Activated CD4-positive, alpha-beta T cell treated with anti-CD3 and anti-CD28 coated beads, Interleukin-2, amount 10 ng/mL, durations not matched to agents 24 days and 14 days (primary cell): ENCODE measurements at regions not wholly inside any gene's neighbourhood (a gene's known extent, or its start where the extent isn't known, plus 50 kb on each side); places are given as distances from the start of the nearest gene placed in this dataset.

Experiments
- DNase-seq: peaks from one replicate; pipeline ENCODE4 v3.0.0; 2022
- H3K27ac Mint-ChIP-seq: one replicate; pipeline ENCODE4 v1.8.0; 2022; ENCODE audit warnings: mild to moderate bottlenecking, mixed read lengths
- H3K27me3 Mint-ChIP-seq: one replicate; pipeline ENCODE4 v1.8.0; 2022; ENCODE audit warnings: mixed read lengths
- H3K36me3 Mint-ChIP-seq: one replicate; pipeline ENCODE4 v1.8.0; 2022; ENCODE audit warnings: low read depth, mild to moderate bottlenecking, mixed read lengths
- H3K4me1 Mint-ChIP-seq: one replicate; pipeline ENCODE4 v1.8.0; 2021; ENCODE audit warnings: mixed read lengths
- H3K4me3 Mint-ChIP-seq: one replicate; pipeline ENCODE4 v1.8.0; 2022; ENCODE audit warnings: mild to moderate bottlenecking, moderate library complexity, mixed read lengths
- H3K9me3 Mint-ChIP-seq: one replicate; pipeline ENCODE4 v1.8.0; 2021; ENCODE audit warnings: mixed read lengths
- intact Hi-C: fragments of 100-400 bp; cut with micrococcal nuclease; formaldehyde crosslinking; loops from one replicate; pipeline ENCODE4 v1.15.1; 2023

DNA sequence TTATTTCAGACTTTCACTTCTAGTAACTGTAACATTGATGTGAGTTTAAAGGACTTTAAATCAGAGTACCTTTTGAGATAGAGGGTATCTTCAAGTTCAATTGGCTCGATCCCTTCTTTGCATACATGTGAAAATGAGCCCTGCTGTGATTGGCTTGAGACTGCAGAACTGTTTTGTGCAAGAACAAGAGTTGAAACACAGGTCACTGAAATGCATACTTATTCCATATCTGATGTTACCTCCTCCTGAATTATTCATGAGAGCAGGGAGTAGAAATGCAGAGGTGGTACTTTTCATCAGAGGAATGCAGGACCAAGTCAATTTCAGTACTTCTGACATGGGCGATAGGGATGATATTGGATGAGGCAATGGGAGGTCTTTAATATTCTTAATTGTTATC, 459.5 kb downstream of the TLR4 start:
- intact Hi-C loops, result no loop called here
- Mint-ChIP-seq H3K36me3 (no peaks in the 10 kb centered on the region), H3K27ac (no peak overlapping the region), H3K4me3 (no peak overlapping the region), H3K9me3 (no peaks in the 10 kb centered on the region), H3K27me3 (no peaks in the 10 kb centered on the region), H3K4me1 (no peaks in the 10 kb centered on the region)
- DNase-seq, result no peak

DNA sequence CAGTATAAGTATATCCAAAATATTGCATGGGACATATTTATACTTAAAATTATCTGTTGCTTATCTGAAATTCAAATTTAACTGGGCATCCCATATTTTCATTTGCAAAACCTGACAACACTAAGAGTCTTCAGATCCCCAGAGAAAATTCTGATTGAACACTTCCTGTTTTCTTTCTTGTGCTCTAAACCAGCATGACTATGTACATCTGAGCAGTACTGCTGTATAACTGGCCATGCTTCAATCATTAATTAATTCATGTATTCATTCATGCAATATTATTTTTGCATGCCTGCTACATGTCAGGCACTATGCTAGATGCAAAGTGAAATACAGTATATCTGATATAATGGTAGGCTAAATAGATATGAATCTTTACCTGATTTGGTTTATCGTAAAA, 461.2 kb downstream of the TLR4 start:
- Mint-ChIP-seq H3K27ac (no peak overlapping the region), H3K36me3 (no peaks in the 10 kb centered on the region), H3K4me1 (no peaks in the 10 kb centered on the region), H3K9me3 (no peaks in the 10 kb centered on the region), H3K27me3 (no peaks in the 10 kb centered on the region), H3K4me3 (no peak overlapping the region)
- intact Hi-C loops, result no loop called here
- no peak for DNase-seq

DNA sequence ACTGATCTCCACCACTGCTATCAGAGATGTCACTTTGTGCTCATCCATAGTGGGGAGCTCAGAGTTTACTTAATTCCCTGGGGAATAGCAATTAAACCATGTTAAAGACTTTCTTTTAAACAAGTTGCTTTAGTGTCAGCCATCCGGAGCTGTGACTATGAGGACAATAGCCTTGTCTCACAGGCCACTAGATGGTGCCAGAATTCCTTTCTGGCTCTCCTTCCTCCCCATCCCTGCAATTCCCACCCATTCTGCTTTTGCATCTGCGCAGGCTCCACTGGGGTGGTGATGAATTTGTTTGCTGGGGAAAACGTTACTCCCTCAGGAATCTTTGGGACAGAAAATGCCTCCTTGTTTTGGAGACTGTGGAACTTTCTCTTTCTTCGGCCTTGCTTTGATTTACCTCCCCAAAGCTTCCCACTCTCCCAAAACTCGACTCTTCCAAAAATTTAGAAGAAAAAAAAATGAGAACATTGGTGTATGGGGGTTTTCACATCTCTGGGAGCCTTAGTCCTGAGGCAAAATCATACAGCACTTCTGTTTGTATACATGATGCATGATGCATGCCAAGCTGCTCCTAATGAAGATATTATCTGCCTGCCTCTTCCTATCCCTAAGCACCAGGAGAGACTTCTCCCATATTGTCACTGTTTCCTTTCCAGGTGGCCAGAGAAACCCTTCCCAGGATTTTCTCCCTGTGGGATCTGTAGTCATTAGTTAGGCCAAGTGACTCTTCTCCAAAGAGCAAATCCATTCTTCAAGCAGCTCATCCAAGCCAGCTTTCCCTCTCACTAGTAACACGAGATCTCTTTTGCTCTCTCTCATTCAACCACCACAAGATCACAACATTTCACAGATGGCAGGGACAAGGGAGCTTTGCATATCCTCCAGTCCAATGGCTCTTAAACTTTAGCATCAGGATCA, 466.1 kb downstream of the TLR4 start:
- no peaks in the 10 kb centered on the region for H3K4me1 Mint-ChIP-seq

DNA sequence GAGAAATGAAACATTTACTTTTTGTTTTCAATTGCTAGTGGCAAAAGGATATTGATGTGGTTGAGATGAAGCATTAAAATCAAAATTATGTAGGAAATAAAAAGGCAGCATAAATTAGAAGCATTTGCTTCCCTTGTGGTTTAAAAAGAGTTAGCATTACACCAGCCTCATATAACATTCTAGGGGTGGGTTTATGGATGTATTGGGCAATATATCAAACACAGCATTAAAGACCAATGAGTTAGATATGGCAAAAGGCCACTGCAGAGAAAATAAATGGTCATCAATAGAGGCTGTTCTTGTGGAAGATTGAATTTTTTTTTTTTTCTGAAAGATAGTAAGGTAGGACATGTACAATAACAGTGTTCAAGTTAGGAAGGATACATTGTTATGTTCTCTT, 473.0 kb downstream of the TLR4 start:
- intact Hi-C loops, result no loop called here
- DNase-seq, result no peak
- Mint-ChIP-seq H3K27me3 (no peaks in the 10 kb centered on the region), H3K36me3 (no peaks in the 10 kb centered on the region), H3K9me3 (no peaks in the 10 kb centered on the region), H3K4me1 (no peaks in the 10 kb centered on the region), H3K27ac (no peak overlapping the region), H3K4me3 (no peak overlapping the region)

More for the DNA sequence above, 466.1 kb downstream of the TLR4 start:
- Mint-ChIP-seq H3K9me3 (no peaks in the 10 kb centered on the region), H3K36me3 (no peaks in the 10 kb centered on the region), H3K27me3 (no peaks in the 10 kb centered on the region), H3K27ac (no peak overlapping the region), H3K4me3 (no peak overlapping the region)
- DNase-seq, result no peak
- intact Hi-C loops, result no loop called here

DNA sequence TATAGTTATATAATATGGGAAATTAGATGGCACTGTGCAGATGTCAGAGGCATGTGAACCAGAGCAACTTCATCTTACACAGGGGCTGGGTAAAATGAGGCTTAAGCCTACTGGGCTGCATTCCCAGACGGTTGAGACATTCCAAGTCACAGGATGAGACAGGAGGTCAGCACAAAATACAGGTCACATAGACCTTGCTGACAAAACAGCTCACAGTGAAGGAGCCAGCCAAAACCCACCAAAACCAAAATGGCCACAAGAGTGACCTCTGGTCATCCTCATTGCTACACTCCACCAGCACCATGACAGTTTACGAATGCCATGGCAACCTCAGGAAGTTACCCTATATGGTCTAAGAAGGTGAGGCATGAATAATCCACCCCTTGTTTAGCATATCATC, 479.4 kb downstream of the TLR4 start:
- intact Hi-C loops, result no loop called here
- no peak overlapping the region for H3K4me3 Mint-ChIP-seq
- H3K27ac Mint-ChIP-seq, result no peak overlapping the region
- no peaks in the 10 kb centered on the region for H3K9me3 Mint-ChIP-seq
- no peaks in the 10 kb centered on the region for H3K4me1 Mint-ChIP-seq
- H3K27me3 Mint-ChIP-seq, result no peaks in the 10 kb centered on the region
- no peaks in the 10 kb centered on the region for H3K36me3 Mint-ChIP-seq
- no peak for DNase-seq

DNA sequence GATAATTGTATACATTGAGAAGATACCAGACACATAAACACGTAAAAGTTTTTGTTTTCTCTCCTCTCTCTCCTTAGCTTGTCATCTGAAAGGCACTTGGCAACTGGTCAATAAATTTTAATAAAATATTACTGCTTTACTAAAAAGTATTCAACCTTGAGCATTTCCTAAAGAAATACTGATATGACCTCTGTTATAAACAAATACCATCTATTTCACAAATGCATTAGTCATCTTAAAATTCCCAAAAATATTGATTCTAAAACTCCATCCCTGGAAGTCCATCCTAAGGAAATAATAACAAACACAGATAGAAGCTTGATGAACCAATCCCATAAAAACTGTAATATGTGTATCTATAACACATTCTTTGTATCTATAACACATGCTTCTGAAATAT, 483.2 kb downstream of the TLR4 start:
- Mint-ChIP-seq H3K4me3 (no peak overlapping the region), H3K36me3 (no peaks in the 10 kb centered on the region), H3K4me1 (no peaks in the 10 kb centered on the region), H3K27ac (no peak overlapping the region), H3K9me3 (peaks cover 5% of the 10 kb centered on the region), H3K27me3 (no peaks in the 10 kb centered on the region)
- intact Hi-C loops, result no loop called here
- DNase-seq, result no peak

DNA sequence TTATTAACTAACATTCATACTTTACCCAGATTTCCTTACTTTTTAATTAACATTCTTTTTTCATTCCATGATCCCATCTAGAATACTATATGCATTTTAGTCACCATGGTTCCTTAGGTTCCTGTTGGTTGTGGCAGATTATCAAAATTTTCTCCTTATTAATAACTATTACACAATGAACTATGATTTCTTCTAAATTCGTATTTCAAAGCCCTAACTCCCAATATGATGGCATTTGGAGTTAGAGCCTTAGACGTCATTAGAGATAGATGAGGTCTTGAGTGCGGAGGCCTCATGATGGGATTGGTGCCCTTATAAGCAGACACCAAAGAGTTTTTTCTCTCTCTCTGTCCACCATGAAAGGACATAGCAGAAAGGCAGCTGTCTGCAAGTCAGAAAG, 485.4 kb downstream of the TLR4 start:
- no peaks in the 10 kb centered on the region for H3K36me3 Mint-ChIP-seq
- no peak overlapping the region for H3K4me3 Mint-ChIP-seq
- no peaks in the 10 kb centered on the region for H3K4me1 Mint-ChIP-seq
- no peak for DNase-seq
- H3K9me3 Mint-ChIP-seq, result peaks cover 8% of the 10 kb centered on the region
- intact Hi-C loops, result no loop called here
- H3K27ac Mint-ChIP-seq, result no peak overlapping the region
- no peaks in the 10 kb centered on the region for H3K27me3 Mint-ChIP-seq

DNA sequence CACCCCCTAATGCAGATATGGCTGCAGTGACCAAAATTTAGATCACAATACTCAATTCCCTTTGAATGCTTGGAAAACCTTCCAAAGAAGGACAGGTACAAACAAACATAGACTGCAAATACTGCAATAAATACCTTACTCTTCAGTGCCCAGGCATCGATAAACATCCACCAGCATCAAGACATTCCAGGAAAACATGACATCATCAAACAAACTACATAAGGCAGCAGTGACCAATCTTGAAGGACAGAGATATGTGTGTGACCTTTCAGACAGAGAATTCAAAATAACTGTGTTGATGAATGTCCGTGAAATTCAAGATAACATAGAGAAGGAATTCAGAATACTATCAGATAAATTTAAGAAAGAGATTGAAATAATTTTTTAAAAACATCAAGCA, 488.6 kb downstream of the TLR4 start:
- H3K27ac Mint-ChIP-seq, result no peak overlapping the region
- DNase-seq, result no peak
- intact Hi-C loops, result no loop called here
- no peaks in the 10 kb centered on the region for H3K27me3 Mint-ChIP-seq
- H3K36me3 Mint-ChIP-seq, result no peaks in the 10 kb centered on the region
- no peak overlapping the region for H3K4me3 Mint-ChIP-seq
- no peaks in the 10 kb centered on the region for H3K4me1 Mint-ChIP-seq
- H3K9me3 Mint-ChIP-seq, result peaks cover 8% of the 10 kb centered on the region

DNA sequence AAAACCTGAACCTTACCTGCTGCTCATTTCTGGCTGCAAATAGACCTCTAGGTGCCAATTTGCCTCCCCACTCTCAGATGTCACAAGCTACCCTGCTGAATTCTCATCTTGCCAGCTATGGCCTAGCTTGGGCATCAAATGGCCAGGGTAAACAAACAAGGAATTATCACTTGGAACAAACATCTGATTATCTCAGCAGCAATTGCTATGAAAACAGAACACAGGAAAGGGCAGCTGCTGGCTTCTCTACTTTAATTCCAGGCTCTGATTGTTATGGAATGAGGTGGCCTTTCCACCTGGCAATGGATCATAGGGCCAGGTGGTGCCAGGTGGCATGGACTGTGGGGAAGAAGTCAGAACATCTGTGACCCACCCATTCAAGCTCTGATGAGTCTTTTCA, 505.1 kb downstream of the TLR4 start:
- DNase-seq, result no peak
- no peak overlapping the region for H3K27ac Mint-ChIP-seq
- H3K36me3 Mint-ChIP-seq, result no peaks in the 10 kb centered on the region
- H3K9me3 Mint-ChIP-seq, result no peaks in the 10 kb centered on the region
- H3K27me3 Mint-ChIP-seq, result no peaks in the 10 kb centered on the region
- intact Hi-C loops, result no loop called here
- no peaks in the 10 kb centered on the region for H3K4me1 Mint-ChIP-seq
- no peak overlapping the region for H3K4me3 Mint-ChIP-seq

DNA sequence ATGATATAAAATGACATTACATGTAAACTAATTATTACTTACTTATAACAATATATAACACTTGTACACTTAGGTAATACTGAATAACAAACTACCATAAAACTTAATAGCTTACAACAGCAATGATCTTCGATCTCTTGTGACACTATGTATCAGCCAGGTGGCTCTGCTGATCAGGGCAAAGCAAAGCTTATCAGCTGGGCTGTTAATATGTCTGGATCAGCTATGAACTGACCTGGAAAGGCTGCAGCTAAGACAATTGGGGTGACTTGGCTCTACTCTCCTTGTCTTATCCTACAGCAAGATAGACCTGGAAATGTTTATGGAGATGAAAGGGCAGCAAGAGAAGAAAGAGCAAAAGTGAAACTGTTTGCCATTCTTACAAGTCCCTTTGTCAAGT, 511.3 kb downstream of the TLR4 start:
- Mint-ChIP-seq H3K9me3 (no peaks in the 10 kb centered on the region), H3K4me1 (no peaks in the 10 kb centered on the region), H3K27me3 (no peaks in the 10 kb centered on the region), H3K4me3 (no peak overlapping the region), H3K36me3 (no peaks in the 10 kb centered on the region), H3K27ac (no peak overlapping the region)
- intact Hi-C loops, result no loop called here
- no peak for DNase-seq

DNA sequence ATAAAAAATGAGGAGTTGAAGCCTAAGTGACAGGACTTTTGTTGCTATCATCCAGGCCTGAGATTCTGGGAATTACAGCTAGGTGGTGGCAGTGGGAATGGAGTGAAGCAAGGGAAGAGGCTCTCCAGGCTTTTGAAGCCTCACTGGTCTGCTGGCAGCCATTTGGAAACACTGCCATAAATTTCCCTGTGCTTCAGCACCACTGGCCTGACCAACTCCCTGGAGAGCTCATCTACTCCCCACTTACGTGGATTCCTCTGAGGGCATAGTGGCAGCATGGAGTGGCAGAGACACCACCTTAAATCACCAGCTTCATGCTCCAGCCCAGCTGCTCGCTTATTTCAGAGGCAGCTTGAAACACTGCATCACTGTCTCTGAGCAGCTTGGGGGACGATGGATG, 518.2 kb downstream of the TLR4 start:
- H3K4me1 Mint-ChIP-seq, result no peaks in the 10 kb centered on the region
- intact Hi-C loops, result no loop called here
- no peaks in the 10 kb centered on the region for H3K36me3 Mint-ChIP-seq
- H3K27me3 Mint-ChIP-seq, result no peaks in the 10 kb centered on the region
- H3K4me3 Mint-ChIP-seq, result no peak overlapping the region
- DNase-seq, result no peak
- H3K27ac Mint-ChIP-seq, result no peak overlapping the region
- no peaks in the 10 kb centered on the region for H3K9me3 Mint-ChIP-seq

DNA sequence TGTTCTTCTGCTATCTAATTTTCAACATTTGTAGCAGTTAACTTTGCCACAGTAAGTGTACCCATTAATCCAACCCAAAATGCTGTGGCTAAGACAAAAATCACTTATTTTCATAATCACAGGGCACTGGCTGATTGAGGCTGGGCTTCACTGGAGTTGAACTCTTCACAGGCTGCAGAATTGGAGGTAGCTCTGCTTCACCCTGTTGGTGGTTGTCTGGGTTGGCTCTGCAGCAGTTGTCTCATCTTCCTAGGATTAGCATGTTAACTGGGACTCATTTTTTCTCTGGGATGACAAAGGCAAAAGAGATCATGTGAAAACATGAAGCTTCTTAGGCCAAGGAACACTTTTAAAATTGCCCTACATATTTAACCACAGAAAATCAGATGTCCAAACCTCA, 518.9 kb downstream of the TLR4 start:
- Mint-ChIP-seq H3K36me3 (no peaks in the 10 kb centered on the region), H3K9me3 (no peaks in the 10 kb centered on the region), H3K4me3 (no peak overlapping the region), H3K4me1 (no peaks in the 10 kb centered on the region), H3K27ac (no peak overlapping the region), H3K27me3 (no peaks in the 10 kb centered on the region)
- no peak for DNase-seq
- intact Hi-C loops, result no loop called here

DNA sequence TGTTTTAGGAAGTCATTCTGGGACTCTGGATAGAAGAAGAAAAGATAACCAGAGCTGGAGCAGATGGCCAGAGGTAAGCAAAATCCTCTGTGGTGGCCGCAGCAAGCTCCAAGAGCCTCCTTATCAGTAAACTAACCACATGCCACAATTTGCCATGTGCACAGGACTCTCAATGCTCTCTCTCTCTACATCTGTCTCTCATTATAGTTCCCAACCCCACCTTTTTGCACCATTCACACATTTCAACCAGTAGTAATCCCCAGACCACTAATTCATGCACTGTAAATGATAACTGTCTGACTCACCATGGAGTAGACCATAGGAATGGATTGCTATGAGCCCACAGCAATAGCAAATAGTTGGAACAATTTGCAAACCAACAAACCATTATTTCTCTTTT, 526.1 kb downstream of the TLR4 start:
- Mint-ChIP-seq H3K4me1 (no peaks in the 10 kb centered on the region), H3K27me3 (no peaks in the 10 kb centered on the region), H3K4me3 (no peak overlapping the region), H3K36me3 (no peaks in the 10 kb centered on the region), H3K9me3 (no peaks in the 10 kb centered on the region), H3K27ac (no peak overlapping the region)
- DNase-seq, result no peak
- intact Hi-C loops, result no loop called here

DNA sequence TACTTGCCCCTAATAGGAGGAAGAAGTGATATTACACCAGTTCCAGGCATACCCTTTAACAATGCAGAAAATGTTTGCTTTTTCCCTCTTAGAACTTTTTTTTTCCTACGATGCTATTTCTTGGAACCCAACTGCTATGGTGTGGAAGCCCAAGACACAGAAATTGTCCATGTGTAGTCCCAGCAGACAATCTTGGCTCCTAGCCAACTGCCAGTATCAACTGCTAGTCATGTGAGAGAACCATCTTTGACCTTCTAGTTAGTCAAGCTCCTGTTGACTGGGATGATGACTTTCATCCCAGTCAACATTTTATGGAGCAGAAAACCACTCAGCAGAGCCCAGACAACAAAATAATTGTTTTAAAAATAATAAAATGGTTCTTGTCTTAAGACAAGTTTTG, 532.4 kb downstream of the TLR4 start:
- Mint-ChIP-seq H3K9me3 (no peaks in the 10 kb centered on the region), H3K4me1 (no peaks in the 10 kb centered on the region), H3K27ac (no peak overlapping the region), H3K36me3 (no peaks in the 10 kb centered on the region), H3K27me3 (no peaks in the 10 kb centered on the region), H3K4me3 (no peak overlapping the region)
- DNase-seq, result no peak
- intact Hi-C loops, result no loop called here

DNA sequence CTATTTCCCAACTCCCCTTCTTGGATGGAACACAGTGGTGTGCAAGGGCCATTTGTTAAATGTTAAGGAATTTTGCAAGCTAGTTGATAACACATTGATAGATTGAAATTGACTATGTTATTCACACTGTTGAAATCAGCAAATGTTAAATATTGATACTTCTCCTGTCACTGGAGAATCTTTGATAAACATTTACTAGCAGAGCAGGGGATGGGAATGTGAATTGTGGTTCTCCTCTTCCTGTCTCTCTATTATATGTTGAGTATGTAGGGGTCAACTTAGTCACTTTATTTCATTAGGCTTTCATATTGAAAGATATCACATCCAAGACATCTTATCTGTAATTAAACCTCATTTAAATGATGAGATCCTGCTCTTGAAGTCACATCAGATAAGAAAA, 533.9 kb downstream of the TLR4 start:
- no peaks in the 10 kb centered on the region for H3K9me3 Mint-ChIP-seq
- no peak overlapping the region for H3K27ac Mint-ChIP-seq
- no peaks in the 10 kb centered on the region for H3K4me1 Mint-ChIP-seq
- no peaks in the 10 kb centered on the region for H3K27me3 Mint-ChIP-seq
- intact Hi-C loops, result no loop called here
- H3K36me3 Mint-ChIP-seq, result no peaks in the 10 kb centered on the region
- no peak overlapping the region for H3K4me3 Mint-ChIP-seq
- no peak for DNase-seq
